SK-N-MC (cell line): ENCODE measurements at regions not wholly inside any gene's neighbourhood (a gene's known extent, or its start where the extent isn't known, plus 50 kb on each side); places are given as distances from the start of the nearest gene placed in this dataset.

Experiments used
- EZH2 ChIP-seq: fragments of 200-600 bp; sonication (generic); IDR thresholded peaks from one replicate; pipeline ENCODE4 v1.6.1; 2017; ENCODE audit warnings: antibody characterized with exemption
- FOXP2 ChIP-seq: optimal IDR thresholded peaks from 2 replicates; pipeline ENCODE3; 2011; ENCODE audit warnings: mild to moderate bottlenecking, moderate library complexity; ENCODE audit not compliant: insufficient read depth; ENCODE audit errors: extremely low read length, control extremely low read depth
- POLR2AphosphoS5 ChIP-seq: IDR thresholded peaks from 2 replicates; pipeline ENCODE4 v1.6.1; 2012; ENCODE audit warnings: mild to moderate bottlenecking, low read depth, low read length, borderline replicate concordance

GRCh38 chr20:50292591-50293283, 102.1 kb downstream of the CEBPB start:
- TF ChIP-seq EZH2 (no peak), POLR2AphosphoS5 (no peak), FOXP2 (no peak)
